Activated CD8-positive, alpha-beta memory T cell treated with anti-CD3 and anti-CD28 coated beads, Interleukin-2, amount 50 U/mL, for 48 hours (primary cell): ENCODE measurements at regions not wholly inside any gene's neighbourhood (a gene's known extent, or its start where the extent isn't known, plus 50 kb on each side); places are given as distances from the start of the nearest gene placed in this dataset.
A peak's percentile ranks its signal among the peaks of the same experiment; 100 is the strongest.

Source experiments
- DNase-seq: peaks from one replicate; pipeline ENCODE4 v3.0.0-alpha.2; 2020

- DNase-seq: no peak
These were observed 301.8 kb downstream of the HNRNPD start for GRCh38 chr4:82071951-82072350.

- no peak for DNase-seq
These were observed 303.7 kb downstream of the HNRNPD start for GRCh38 chr4:82069883-82070638.

- DNase-seq: no peak
These were observed 310.8 kb downstream of the HNRNPD start for GRCh38 chr4:82063017-82063416.

- no peak for DNase-seq
These were observed 315.7 kb downstream of the HNRNPD start for GRCh38 chr4:82057990-82058544.

- no peak for DNase-seq
These were observed 318.6 kb downstream of the HNRNPD start for GRCh38 chr4:82055156-82055555.

GRCh38 chr4:82053396-82053795 is 320.4 kb downstream of the HNRNPD start:
- DNase-seq: no peak

GRCh38 chr4:82050796-82051195 is 323.0 kb downstream of the HNRNPD start:
- no peak for DNase-seq

GRCh38 chr4:82049294-82049693 is 324.5 kb downstream of the HNRNPD start:
- no peak for DNase-seq

GRCh38 chr4:82047731-82048130 is 326.1 kb downstream of the HNRNPD start:
- DNase-seq: no peak

GRCh38 chr4:82046796-82047195 is 327.0 kb downstream of the HNRNPD start:
- DNase-seq: no peak

GRCh38 chr4:82045267-82045666 is 328.5 kb downstream of the HNRNPD start:
- no peak for DNase-seq

- peak; percentile 57 for DNase-seq
These were observed 329.4 kb downstream of the HNRNPD start for GRCh38 chr4:82044141-82044993.

GRCh38 chr4:82043809-82044137 is 330.0 kb downstream of the HNRNPD start:
- no peak for DNase-seq

GRCh38 chr4:82043081-82043808 is 330.5 kb downstream of the HNRNPD start:
- no peak for DNase-seq

- no peak for DNase-seq
These were observed 331.7 kb downstream of the HNRNPD start for GRCh38 chr4:82042042-82042441.

- no peak for DNase-seq
These were observed 334.9 kb downstream of the HNRNPD start for GRCh38 chr4:82038936-82039335.

GRCh38 chr4:82036181-82036580 is 337.6 kb downstream of the HNRNPD start:
- no peak for DNase-seq

- DNase-seq: no peak
These were observed 338.9 kb downstream of the HNRNPD start for GRCh38 chr4:82034878-82035277.

- DNase-seq: no peak
These were observed 339.9 kb downstream of the HNRNPD start for GRCh38 chr4:82033862-82034261.

- no peak for DNase-seq
These were observed 342.3 kb downstream of the HNRNPD start for GRCh38 chr4:82031376-82031927.

GRCh38 chr4:82017680-82018079 is 356.1 kb downstream of the HNRNPD start:
- no peak for DNase-seq

- DNase-seq: no peak
These were observed 368.6 kb downstream of the HNRNPD start for GRCh38 chr4:82005158-82005557.

GRCh38 chr4:81997313-81997712 is 376.5 kb downstream of the HNRNPD start:
- DNase-seq: no peak
